Islet of Langerhans (tissue), 1 donor: ENCODE measurements at regions not wholly inside any gene's neighbourhood (a gene's known extent, or its start where the extent isn't known, plus 50 kb on each side); places are given as distances from the start of the nearest gene placed in this dataset.
A peak's percentile ranks its signal among the peaks of the same experiment; 100 is the strongest.
"Not testable (repeated sequence)": the region's sequence is repeated elsewhere in the genome, so short reads cannot be mapped to it uniquely, and the experiment has no call there.

ENCODE experiments used
- FAIRE-seq: peaks from one replicate; lab custom pipeline; 2011; peaks lifted over from hg19 to GRCh38; lab: Jason Lieb, UNC

GRCh38 chr2:194639057-194639456 lies 1018.0 kb upstream of the SLC39A10 start:
- FAIRE-seq, result not testable (repeated sequence)

- no peak for FAIRE-seq
Observed at GRCh38 chr2:194621945-194622344, 1035.1 kb upstream of the SLC39A10 start.

GRCh38 chr2:194619366-194619765 lies 1037.7 kb upstream of the SLC39A10 start:
- no peak for FAIRE-seq

GRCh38 chr2:194618432-194618831 lies 1038.6 kb upstream of the SLC39A10 start:
- no peak for FAIRE-seq

GRCh38 chr2:194616334-194616733 lies 1040.7 kb upstream of the SLC39A10 start:
- no peak for FAIRE-seq

GRCh38 chr2:194610297-194610696 lies 1046.7 kb upstream of the SLC39A10 start:
- FAIRE-seq, result no peak

GRCh38 chr2:194603429-194603828 lies 1053.6 kb upstream of the SLC39A10 start:
- FAIRE-seq, result no peak

GRCh38 chr2:194602750-194603149 lies 1054.3 kb upstream of the SLC39A10 start:
- no peak for FAIRE-seq

- FAIRE-seq, result no peak
Observed at GRCh38 chr2:194591192-194591591, 1065.8 kb upstream of the SLC39A10 start.

GRCh38 chr2:194587739-194588270 lies 1069.2 kb upstream of the SLC39A10 start:
- no peak for FAIRE-seq

GRCh38 chr2:194567661-194568017 lies 1089.4 kb upstream of the SLC39A10 start:
- no peak for FAIRE-seq

- FAIRE-seq, result no peak
Observed at GRCh38 chr2:194566907-194567660, 1089.9 kb upstream of the SLC39A10 start.

GRCh38 chr2:194564422-194564821 lies 1092.6 kb upstream of the SLC39A10 start:
- FAIRE-seq, result no peak

- FAIRE-seq, result no peak
Observed at GRCh38 chr2:194562329-194562728, 1094.7 kb upstream of the SLC39A10 start.

- FAIRE-seq, result no peak
Observed at GRCh38 chr2:194559964-194560363, 1097.1 kb upstream of the SLC39A10 start.

- FAIRE-seq, result no peak
Observed at GRCh38 chr2:194559523-194559922, 1097.5 kb upstream of the SLC39A10 start.

- no peak for FAIRE-seq
Observed at GRCh38 chr2:194557993-194558392, 1099.0 kb upstream of the SLC39A10 start.

- FAIRE-seq, result no peak
Observed at GRCh38 chr2:194556629-194557028, 1100.4 kb upstream of the SLC39A10 start.

- no peak for FAIRE-seq
Observed at GRCh38 chr2:194553980-194554379, 1103.0 kb upstream of the SLC39A10 start.

- no peak for FAIRE-seq
Observed at GRCh38 chr2:194550702-194551101, 1106.3 kb upstream of the SLC39A10 start.

GRCh38 chr2:194549387-194549786 lies 1107.6 kb upstream of the SLC39A10 start:
- no peak for FAIRE-seq

GRCh38 chr2:194545978-194546377 lies 1111.0 kb upstream of the SLC39A10 start:
- peak; percentile 88 for FAIRE-seq

GRCh38 chr2:194539425-194539824 lies 1117.6 kb upstream of the SLC39A10 start:
- no peak for FAIRE-seq

- peak; percentile 96 for FAIRE-seq
Observed at GRCh38 chr2:194526121-194526520, 1130.9 kb upstream of the SLC39A10 start.
